ENCODE measurements at regions not wholly inside any gene's neighbourhood (a gene's known extent, or its start where the extent isn't known, plus 50 kb on each side); places are given as distances from the start of the nearest gene placed in this dataset.

GRCh38 chr16:58853854-58854791 lies 120.0 kb upstream of the GOT2 start:
- TF ChIP-seq CTCF (IDR thresholded peaks at IDR 0.05) (no peak), MAX (IDR thresholded peaks at IDR 0.05; ENCODE audit: low read depth) (no peak), ELF1 (IDR thresholded peaks at IDR 0.05) (no peak), REST (IDR thresholded peaks at IDR 0.05; ENCODE audit: low read depth, low read length) (no peak), EP300 (IDR thresholded peaks at IDR 0.05; ENCODE audit: borderline replicate concordance in 1 of 2, low read depth in 1 of 2, low read length in 1 of 2) (no peak), SIN3A (IDR thresholded peaks at IDR 0.05; ENCODE audit: borderline replicate concordance, low read depth, low read length) (no peak), YY1 (IDR thresholded peaks at IDR 0.05; ENCODE audit: low read depth) (no peak), USF2 (IDR thresholded peaks at IDR 0.05; ENCODE audit: borderline replicate concordance, low read depth, low read length) (no peak)

Measured in SK-N-SH (cell line).